Liver (tissue), 7 donors: ENCODE measurements at regions not wholly inside any gene's neighbourhood (a gene's known extent, or its start where the extent isn't known, plus 50 kb on each side); places are given as distances from the start of the nearest gene placed in this dataset.

ENCODE experiments used
- DNase-seq: peaks from one replicate; pipeline ENCODE4 v3.0.0-alpha.2; 2017; ENCODE audit warnings: low spot score
- H3K27ac ChIP-seq, 2 donors: one replicate each; pipeline ENCODE4 v1.7.0; 2013; ENCODE audit warnings: inconsistent platforms in 2 of 2, low read length in 2 of 2, control low read depth in 1 of 2, low read depth in 1 of 2, mild to moderate bottlenecking in 1 of 2
- H3K27me3 ChIP-seq, 4 donors: one replicate each; pipeline versions ENCODE4 v1.6.1 to v1.7.0; 2013; ENCODE audit warnings: low read length in 3 of 4, inconsistent platforms in 1 of 4, mild to moderate bottlenecking in 1 of 4, moderate library complexity in 1 of 4; ENCODE audit not compliant: control insufficient read depth in 4 of 4, insufficient read depth in 4 of 4
- H3K36me3 ChIP-seq, 4 donors: one replicate each; pipeline versions ENCODE4 v1.6.1 to v1.7.0; 2013; ENCODE audit warnings: low read length in 3 of 4, mild to moderate bottlenecking in 3 of 4, low read depth in 1 of 4, moderate library complexity in 1 of 4; ENCODE audit not compliant: control insufficient read depth in 4 of 4, insufficient read depth in 3 of 4
- H3K4me1 ChIP-seq, 4 donors: one replicate each; pipeline versions ENCODE4 v1.6.1 to v1.7.0; 2013; ENCODE audit warnings: low read length in 3 of 4, mild to moderate bottlenecking in 3 of 4, moderate library complexity in 1 of 4; ENCODE audit not compliant: control insufficient read depth in 4 of 4, insufficient read depth in 4 of 4
- H3K4me3 ChIP-seq, 3 donors: one replicate each; pipeline versions ENCODE4 v1.6.1 to v1.7.0; 2013; ENCODE audit warnings: low read length in 3 of 3, control low read depth in 1 of 3, low read depth in 1 of 3, mild to moderate bottlenecking in 1 of 3
- H3K9ac ChIP-seq, 2 donors: one replicate each; pipeline ENCODE4 v1.7.0; 2013; ENCODE audit warnings: low read length in 2 of 2, mild to moderate bottlenecking in 2 of 2, moderate library complexity in 2 of 2, control low read depth in 1 of 2, low read depth in 1 of 2
- H3K9me3 ChIP-seq, 4 donors: one replicate each; pipeline versions ENCODE4 v1.6.1 to v1.7.0; 2013; ENCODE audit warnings: low read length in 3 of 4; ENCODE audit not compliant: control insufficient read depth in 4 of 4
- ATF3 ChIP-seq: IDR thresholded peaks from 2 replicates; pipeline ENCODE4 v1.6.1; 2016; ENCODE audit warnings: antibody characterized with exemption
- EGR1 ChIP-seq, 2 donors: IDR thresholded peaks; 2 replicates each; pipeline ENCODE4 v1.6.1; 2016 to 2018; ENCODE audit warnings: antibody characterized with exemption in 2 of 2, low read depth in 2 of 2
- FOXA1 ChIP-seq: IDR thresholded peaks from 2 replicates; pipeline ENCODE4 v1.6.1; 2016; ENCODE audit warnings: antibody characterized with exemption
- FOXA2 ChIP-seq: IDR thresholded peaks from 2 replicates; pipeline ENCODE4 v1.6.1; 2016; ENCODE audit warnings: antibody characterized with exemption
- GABPA ChIP-seq, 2 donors: IDR thresholded peaks in 1 of 2; conservative IDR thresholded peaks in 1 of 2; 2 replicates each; pipeline ENCODE4 v1.6.1; 2016; ENCODE audit warnings: antibody characterized with exemption in 2 of 2, mild to moderate bottlenecking in 1 of 2, moderate library complexity in 1 of 2
- HNF4A ChIP-seq, 2 donors: conservative IDR thresholded peaks; 2 replicates each; pipeline ENCODE4 v1.6.1; 2016; ENCODE audit warnings: antibody characterized with exemption in 2 of 2, mild to moderate bottlenecking in 2 of 2
- JUND ChIP-seq, 2 donors: IDR thresholded peaks; 2 replicates each; pipeline ENCODE4 v1.6.1; 2016; ENCODE audit warnings: antibody characterized with exemption in 2 of 2
- MAX ChIP-seq: IDR thresholded peaks from 2 replicates; pipeline ENCODE4 v1.6.1; 2016; ENCODE audit warnings: antibody characterized with exemption
- TAF1 ChIP-seq: conservative IDR thresholded peaks from 2 replicates; pipeline ENCODE4 v1.6.1; 2016; ENCODE audit warnings: antibody characterized with exemption, mild to moderate bottlenecking
- YY1 ChIP-seq: IDR thresholded peaks from 2 replicates; pipeline ENCODE4 v1.6.1; 2016; ENCODE audit warnings: antibody characterized with exemption, mild to moderate bottlenecking
- ZBTB33 ChIP-seq: IDR thresholded peaks from 2 replicates; pipeline ENCODE4 v1.6.1; 2016; ENCODE audit warnings: antibody characterized with exemption
- WGBS: extraction: QIAGEN DNeasy Blood & Tissue Kit; methylation state at CpG from one replicate; pipeline ENCODE4 v1.1.7; 2013; 5-methylcytosine and 5-hydroxymethylcytosine counted together
- donor health status: healthy.
- donor health status: healthy.
- donor health status: healthy.
- donor health status: healthy.

GRCh38 chr10:71060476-71061426 lies 151.6 kb upstream of the UNC5B start:
- no peaks in the 10 kb centered on the region for H3K9me3 ChIP-seq
- WGBS, result 71% methylated on average over 12 of the region's 12 CpGs

GRCh38 chr10:71061472-71061871 lies 150.9 kb upstream of the UNC5B start:
- no peak for TF ChIP-seq EGR1 (IDR thresholded peaks at IDR 0.05; ENCODE audit: low read depth in 2 of 2)
- no peak for TF ChIP-seq ATF3
- TF ChIP-seq FOXA1, result no peak
- no peak for TF ChIP-seq MAX
- TF ChIP-seq GABPA (IDR thresholded peaks at IDR 0.05 in 1 of 2, conservative IDR thresholded peaks at IDR 0.05 in 1 of 2), result no peak
- TF ChIP-seq JUND (IDR thresholded peaks at IDR 0.05), result no peak
- no peak for TF ChIP-seq HNF4A (conservative IDR thresholded peaks at IDR 0.05)
- TF ChIP-seq ZBTB33, result no peak
- no peak overlapping the region for H3K9ac ChIP-seq
- no peaks in the 10 kb centered on the region for H3K9me3 ChIP-seq
- H3K4me1 ChIP-seq, result no peaks in the 10 kb centered on the region
- H3K4me3 ChIP-seq, result no peak overlapping the region
- no peak for DNase-seq
- H3K36me3 ChIP-seq, result no peaks in the 10 kb centered on the region
- no peak overlapping the region for H3K27ac ChIP-seq
- 76% methylated on average over 8 of the region's 8 CpGs for WGBS
- no peaks in the 10 kb centered on the region for H3K27me3 ChIP-seq

More at GRCh38 chr10:71060476-71061426, 151.6 kb upstream of the UNC5B start:
- Histone ChIP-seq H3K27me3 (no peaks in the 10 kb centered on the region), H3K27ac (no peak overlapping the region), H3K36me3 (no peaks in the 10 kb centered on the region), H3K9ac (no peak overlapping the region), H3K4me1 (no peaks in the 10 kb centered on the region), H3K4me3 (no peak overlapping the region)
- TF ChIP-seq FOXA1 (no peak), FOXA2 (no peak), YY1 (no peak), ATF3 (no peak), JUND (IDR thresholded peaks at IDR 0.05) (no peak), TAF1 (no peak), MAX (no peak), ZBTB33 (no peak), HNF4A (conservative IDR thresholded peaks at IDR 0.05) (no peak), EGR1 (IDR thresholded peaks at IDR 0.05; ENCODE audit: low read depth in 2 of 2) (no peak), GABPA (IDR thresholded peaks at IDR 0.05 in 1 of 2, conservative IDR thresholded peaks at IDR 0.05 in 1 of 2) (no peak)
- DNase-seq, result no peak
